Calu3 (cell line): ENCODE measurements at regions not wholly inside any gene's neighbourhood (a gene's known extent, or its start where the extent isn't known, plus 50 kb on each side); places are given as distances from the start of the nearest gene placed in this dataset.

Experiments used
- BruUV-seq: library from RNA; stranded (reverse); fragments of 400-500 nt; replicated peaks from 2 replicates; lab custom pipeline; 2021; lab: Mats Ljungman, UMichigan
- CTCF ChIA-PET: fragments of 300-600 bp; sonication (Branson Sonifier 250); formaldehyde crosslinking; loops from one replicate; lab custom pipeline; 2022; ENCODE audit warnings: antibody characterized with exemption; lab: Charles Lee
- DNase-seq: peaks from one replicate; pipeline ENCODE4 v3.0.0; 2022
- H3K27ac Mint-ChIP-seq: one replicate; pipeline ENCODE4 v1.8.0; 2022; ENCODE audit warnings: mixed read lengths; ENCODE audit not compliant: unreplicated experiment
- H3K27me3 Mint-ChIP-seq: one replicate; pipeline ENCODE4 v1.8.0; 2022; ENCODE audit warnings: mixed read lengths; ENCODE audit not compliant: unreplicated experiment
- H3K36me3 Mint-ChIP-seq: one replicate; pipeline ENCODE4 v1.8.0; 2022; ENCODE audit warnings: mild to moderate bottlenecking, moderate library complexity, mixed read lengths; ENCODE audit not compliant: insufficient read depth, unreplicated experiment
- H3K4me1 Mint-ChIP-seq: one replicate; pipeline ENCODE4 v1.8.0; 2022; ENCODE audit warnings: mild to moderate bottlenecking, low read depth, mixed read lengths; ENCODE audit not compliant: unreplicated experiment
- H3K4me3 Mint-ChIP-seq: one replicate; pipeline ENCODE4 v1.8.0; 2022; ENCODE audit warnings: mild to moderate bottlenecking, low read depth, moderate library complexity, mixed read lengths; ENCODE audit not compliant: unreplicated experiment
- H3K9me3 Mint-ChIP-seq: one replicate; pipeline ENCODE4 v1.8.0; 2022; ENCODE audit warnings: low read depth, mixed read lengths; ENCODE audit not compliant: unreplicated experiment
- intact Hi-C: fragments of 100-400 bp; cut with micrococcal nuclease; formaldehyde crosslinking; loops from one replicate; pipeline ENCODE4 v1.10.0; 2022; ENCODE audit not compliant: unreplicated experiment
- TF ChIP-seq, protein P1 (sequence below): fragments of 200-600 bp; IDR thresholded peaks from one replicate; pipeline ENCODE4 v1.8.0; 2022; ENCODE audit warnings: antibody characterized with exemption; ENCODE audit not compliant: unreplicated experiment

DNA sequence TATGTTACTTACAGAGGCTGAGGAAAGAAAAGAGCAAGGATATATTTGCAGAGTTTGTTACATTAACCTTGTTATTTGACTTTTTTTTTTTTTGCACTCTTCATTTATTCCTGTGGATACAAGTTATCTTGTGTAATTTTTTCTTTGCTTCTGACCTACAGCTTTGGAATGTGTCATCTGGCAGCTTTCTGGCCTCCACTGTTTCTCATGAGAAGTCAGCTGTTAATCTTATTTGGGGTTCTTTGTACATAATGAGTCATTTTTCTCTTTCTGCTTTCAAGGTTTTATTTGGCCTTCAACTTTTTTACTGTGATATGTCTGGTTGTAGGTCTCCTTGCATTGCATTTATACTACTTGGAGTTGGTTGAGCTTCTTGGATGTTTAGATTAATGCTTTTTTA lies 333.4 kb downstream of the SMOC2 start:
- DNase-seq: no peak
- BruUV-seq: no TSS peak
- TF ChIP-seq, protein P1, sequence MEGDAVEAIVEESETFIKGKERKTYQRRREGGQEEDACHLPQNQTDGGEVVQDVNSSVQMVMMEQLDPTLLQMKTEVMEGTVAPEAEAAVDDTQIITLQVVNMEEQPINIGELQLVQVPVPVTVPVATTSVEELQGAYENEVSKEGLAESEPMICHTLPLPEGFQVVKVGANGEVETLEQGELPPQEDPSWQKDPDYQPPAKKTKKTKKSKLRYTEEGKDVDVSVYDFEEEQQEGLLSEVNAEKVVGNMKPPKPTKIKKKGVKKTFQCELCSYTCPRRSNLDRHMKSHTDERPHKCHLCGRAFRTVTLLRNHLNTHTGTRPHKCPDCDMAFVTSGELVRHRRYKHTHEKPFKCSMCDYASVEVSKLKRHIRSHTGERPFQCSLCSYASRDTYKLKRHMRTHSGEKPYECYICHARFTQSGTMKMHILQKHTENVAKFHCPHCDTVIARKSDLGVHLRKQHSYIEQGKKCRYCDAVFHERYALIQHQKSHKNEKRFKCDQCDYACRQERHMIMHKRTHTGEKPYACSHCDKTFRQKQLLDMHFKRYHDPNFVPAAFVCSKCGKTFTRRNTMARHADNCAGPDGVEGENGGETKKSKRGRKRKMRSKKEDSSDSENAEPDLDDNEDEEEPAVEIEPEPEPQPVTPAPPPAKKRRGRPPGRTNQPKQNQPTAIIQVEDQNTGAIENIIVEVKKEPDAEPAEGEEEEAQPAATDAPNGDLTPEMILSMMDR: no peak
- Mint-ChIP-seq H3K4me3 (no peak overlapping the region), H3K4me1 (no peaks in the 10 kb centered on the region), H3K27me3 (peaks cover 10% of the 10 kb centered on the region), H3K9me3 (peaks cover 12% of the 10 kb centered on the region), H3K36me3 (no peaks in the 10 kb centered on the region), H3K27ac (no peak overlapping the region)
- intact Hi-C loops: no loop called here
- CTCF ChIA-PET: no interaction called here

DNA sequence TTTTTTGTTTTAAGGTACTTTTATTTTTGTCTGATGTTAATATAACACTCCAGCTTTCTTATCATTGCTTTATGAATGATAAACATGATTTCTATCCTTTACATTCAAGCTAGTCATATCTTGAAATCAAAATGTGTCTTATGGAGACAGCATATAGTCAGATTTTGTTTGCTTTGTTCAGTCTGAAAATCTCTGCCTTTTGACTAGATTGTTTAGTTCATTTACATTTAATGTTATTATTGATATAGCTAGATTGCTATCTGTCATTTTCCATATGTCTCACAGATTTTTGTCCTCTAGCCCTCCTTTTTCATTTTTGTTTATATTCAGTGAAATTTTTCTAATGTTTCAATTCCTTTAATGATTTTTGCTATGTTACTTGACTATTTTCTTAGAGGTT lies 332.8 kb downstream of the SMOC2 start:
- DNase-seq: no peak
- intact Hi-C loops: no loop called here
- peaks cover 10% of the 10 kb centered on the region for H3K27me3 Mint-ChIP-seq
- CTCF ChIA-PET: no interaction called here
- no TSS peak for BruUV-seq
- no peak overlapping the region for H3K4me3 Mint-ChIP-seq
- H3K27ac Mint-ChIP-seq: no peak overlapping the region
- H3K4me1 Mint-ChIP-seq: no peaks in the 10 kb centered on the region
- TF ChIP-seq, protein P1: no peak
- H3K9me3 Mint-ChIP-seq: peaks cover 12% of the 10 kb centered on the region
- H3K36me3 Mint-ChIP-seq: no peaks in the 10 kb centered on the region

DNA sequence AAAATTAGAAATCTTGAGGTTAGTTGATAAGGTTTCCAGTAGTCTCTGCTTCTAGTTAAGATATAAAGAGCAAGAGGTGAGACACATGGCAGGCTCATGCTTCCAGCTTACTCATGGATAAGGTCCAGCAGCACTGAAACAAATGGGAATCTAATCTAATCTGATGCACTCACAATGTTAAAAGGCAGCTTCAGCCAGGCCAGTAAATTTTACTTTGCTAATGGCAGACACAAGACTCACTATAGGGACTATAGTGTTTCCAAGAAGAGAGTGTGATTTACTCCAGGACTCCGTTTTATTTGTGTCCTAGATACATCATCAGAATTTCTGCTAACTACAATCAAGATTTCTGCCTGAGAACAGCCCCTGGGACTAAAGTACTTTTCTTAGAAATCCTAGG lies 324.8 kb downstream of the SMOC2 start:
- H3K9me3 Mint-ChIP-seq: peaks cover 2% of the 10 kb centered on the region
- no peak overlapping the region for H3K4me3 Mint-ChIP-seq
- BruUV-seq: no TSS peak
- no peaks in the 10 kb centered on the region for H3K4me1 Mint-ChIP-seq
- H3K36me3 Mint-ChIP-seq: no peaks in the 10 kb centered on the region
- no peak for DNase-seq
- intact Hi-C loops: no loop called here
- H3K27me3 Mint-ChIP-seq: no peaks in the 10 kb centered on the region
- TF ChIP-seq, protein P1: no peak
- CTCF ChIA-PET: no interaction called here
- H3K27ac Mint-ChIP-seq: no peak overlapping the region

GRCh38 chr6:168756009-168756634 lies 315.1 kb downstream of the SMOC2 start:
- CTCF ChIA-PET: no interaction called here
- Mint-ChIP-seq H3K9me3 (peaks cover 5% of the 10 kb centered on the region), H3K27me3 (no peaks in the 10 kb centered on the region), H3K4me1 (no peaks in the 10 kb centered on the region), H3K4me3 (no peak overlapping the region), H3K36me3 (no peaks in the 10 kb centered on the region), H3K27ac (no peak overlapping the region)
- no TSS peak for BruUV-seq
- DNase-seq: no peak
- intact Hi-C loops: no loop called here
- TF ChIP-seq, protein P1: no peak
